Panc1 (cell line): ENCODE measurements at regions not wholly inside any gene's neighbourhood (a gene's known extent, or its start where the extent isn't known, plus 50 kb on each side); places are given as distances from the start of the nearest gene placed in this dataset.
A peak's percentile ranks its signal among the peaks of the same experiment; 100 is the strongest.
"Not testable (repeated sequence)": the region's sequence is repeated elsewhere in the genome, so short reads cannot be mapped to it uniquely, and the experiment has no call there.

Experiments
- ATAC-seq: fragments of 200-7000 bp; cut with Tn5 transposase; 2 replicates; pipeline ENCODE4 v1.9.1; 2020; ENCODE audit warnings: mild to moderate bottlenecking, moderate library complexity
- BruUV-seq: library from RNA; stranded (reverse); fragments of 400-500 nt; replicated peaks from 2 replicates; lab custom pipeline; 2021; lab: Mats Ljungman, UMichigan
- CTCF ChIA-PET: fragments of 300-600 bp; sonication (Branson Sonifier 250); formaldehyde crosslinking; loops from one replicate; lab custom pipeline; 2022; ENCODE audit warnings: antibody characterized with exemption; lab: Charles Lee
- POLR2A ChIA-PET: fragments of 300-600 bp; sonication (Branson Sonifier 250); formaldehyde crosslinking; loops from one replicate; lab custom pipeline; 2022; ENCODE audit warnings: antibody characterized with exemption; lab: Charles Lee
- DNase-seq: peaks from one replicate; pipeline ENCODE4 v3.0.0-alpha.2; 2010; ENCODE audit warnings: low read depth, low spot score
- H3K27ac ChIP-seq: 2 replicates; pipeline ENCODE4 v1.5.1; 2011; ENCODE audit warnings: mild to moderate bottlenecking, low read length, inconsistent platforms
- H3K27me3 ChIP-seq: fragments of 200-500 bp; sonication (Bioruptor generic); 2 replicates; pipeline ENCODE4 v1.6.0; 2014; ENCODE audit warnings: low read length, inconsistent platforms; ENCODE audit not compliant: control insufficient read depth, insufficient read depth
- H3K36me3 ChIP-seq: fragments of 200-500 bp; sonication (Bioruptor generic); 2 replicates; pipeline ENCODE4 v1.5.1; 2014; ENCODE audit warnings: inconsistent platforms, mild to moderate bottlenecking, low read length, moderate library complexity; ENCODE audit not compliant: control insufficient read depth, insufficient read depth
- H3K4me1 ChIP-seq: 2 replicates; pipeline ENCODE4 v1.5.1; 2011; ENCODE audit warnings: inconsistent platforms, mild to moderate bottlenecking, low read length, moderate library complexity; ENCODE audit not compliant: control insufficient read depth, insufficient read depth
- H3K4me3 ChIP-seq, 2 experiments: 2 replicates each; pipeline ENCODE4 v1.5.1; 2011 to 2012; ENCODE audit warnings: low read depth in 2 of 2, low read length in 2 of 2, mild to moderate bottlenecking in 2 of 2, inconsistent platforms in 1 of 2, moderate library complexity in 1 of 2
- H3K9me3 ChIP-seq: fragments of 200-500 bp; sonication (Bioruptor generic); 2 replicates; pipeline ENCODE4 v1.5.1; 2014; ENCODE audit warnings: low read depth, mild to moderate bottlenecking, inconsistent platforms, low read length, moderate library complexity; ENCODE audit not compliant: control insufficient read depth, insufficient read depth
- POLR2AphosphoS5 ChIP-seq: IDR thresholded peaks from 2 replicates; pipeline ENCODE4 v1.6.1; 2012; ENCODE audit warnings: mild to moderate bottlenecking, low read depth, low read length, moderate library complexity
- SIN3A ChIP-seq: IDR thresholded peaks from 2 replicates; pipeline ENCODE4 v1.6.1; 2012; ENCODE audit warnings: low read depth, mild to moderate bottlenecking, low read length, moderate library complexity, borderline replicate concordance; ENCODE audit not compliant: insufficient read depth
- TCF7L2 ChIP-seq: IDR thresholded peaks from 2 replicates; pipeline ENCODE4 v1.6.1; 2011; ENCODE audit warnings: mild to moderate bottlenecking, low read depth, low read length, inconsistent platforms
- in situ Hi-C: cut with HindIII; loops from 2 replicates; pipeline ENCODE4 v1.10.0; 2016; ENCODE audit warnings: low sequenced_read_pairs, low pct_unique_long_range_greater_than_20kb
- intact Hi-C: fragments of 100-400 bp; cut with micrococcal nuclease; formaldehyde crosslinking; loops from one replicate; pipeline ENCODE4 v1.10.0; 2022; ENCODE audit not compliant: unreplicated experiment
- TF ChIP-seq, protein P1 (sequence below): fragments of 450-650 bp; IDR thresholded peaks from 2 replicates; pipeline ENCODE4 v1.5.1; 2017; ENCODE audit warnings: mild to moderate bottlenecking
- TF ChIP-seq, protein P2 (sequence below), 2 experiments: IDR thresholded peaks; 2 replicates each; pipeline ENCODE4 v1.6.1; 2011 to 2012; ENCODE audit warnings: low read depth in 2 of 2, control low read depth in 1 of 2, low read length in 1 of 2, mild to moderate bottlenecking in 1 of 2, moderate library complexity in 1 of 2; ENCODE audit not compliant: insufficient read depth in 1 of 2

DNA sequence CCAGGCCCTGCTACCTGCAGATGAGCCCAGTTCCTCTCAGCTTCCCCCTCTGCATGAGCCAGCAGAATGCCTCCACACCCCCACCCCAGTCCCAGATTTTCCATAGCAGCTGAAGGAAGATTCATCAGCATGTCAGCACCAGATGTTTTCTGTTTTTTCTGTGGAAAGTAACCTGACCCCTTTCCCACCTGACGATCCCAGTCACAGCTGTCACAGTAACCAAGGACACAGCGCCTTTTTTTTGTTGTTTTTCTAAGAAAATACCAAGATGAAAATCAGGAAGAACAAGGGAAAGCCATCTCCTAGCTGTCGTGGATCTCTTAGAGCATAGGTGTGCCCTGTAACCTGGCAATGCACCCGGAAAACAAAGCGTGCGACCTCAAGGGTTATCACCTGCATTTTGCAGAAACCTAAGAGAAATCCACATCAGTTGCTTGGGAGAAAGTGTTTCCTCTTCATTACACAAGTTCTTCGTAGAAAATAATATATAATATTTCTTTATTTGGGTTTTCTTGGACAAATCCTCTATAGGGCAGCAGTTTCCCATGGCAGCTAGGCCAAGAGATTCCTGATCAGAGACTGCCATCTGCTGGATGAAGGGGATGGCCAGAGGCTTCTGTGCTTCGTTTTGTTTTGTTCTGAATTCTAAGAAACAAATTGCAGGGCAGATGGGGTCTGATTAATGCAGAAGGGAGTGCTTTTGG is 401.9 kb downstream of the TNS3 start:
- Histone ChIP-seq H3K4me3 (no peak overlapping the region), H3K27ac (no peak overlapping the region), H3K9me3 (no peaks in the 10 kb centered on the region), H3K27me3 (peaks cover 12% of the 10 kb centered on the region), H3K4me1 (no peaks in the 10 kb centered on the region), H3K36me3 (no peaks in the 10 kb centered on the region)
- TF ChIP-seq, protein P1, sequence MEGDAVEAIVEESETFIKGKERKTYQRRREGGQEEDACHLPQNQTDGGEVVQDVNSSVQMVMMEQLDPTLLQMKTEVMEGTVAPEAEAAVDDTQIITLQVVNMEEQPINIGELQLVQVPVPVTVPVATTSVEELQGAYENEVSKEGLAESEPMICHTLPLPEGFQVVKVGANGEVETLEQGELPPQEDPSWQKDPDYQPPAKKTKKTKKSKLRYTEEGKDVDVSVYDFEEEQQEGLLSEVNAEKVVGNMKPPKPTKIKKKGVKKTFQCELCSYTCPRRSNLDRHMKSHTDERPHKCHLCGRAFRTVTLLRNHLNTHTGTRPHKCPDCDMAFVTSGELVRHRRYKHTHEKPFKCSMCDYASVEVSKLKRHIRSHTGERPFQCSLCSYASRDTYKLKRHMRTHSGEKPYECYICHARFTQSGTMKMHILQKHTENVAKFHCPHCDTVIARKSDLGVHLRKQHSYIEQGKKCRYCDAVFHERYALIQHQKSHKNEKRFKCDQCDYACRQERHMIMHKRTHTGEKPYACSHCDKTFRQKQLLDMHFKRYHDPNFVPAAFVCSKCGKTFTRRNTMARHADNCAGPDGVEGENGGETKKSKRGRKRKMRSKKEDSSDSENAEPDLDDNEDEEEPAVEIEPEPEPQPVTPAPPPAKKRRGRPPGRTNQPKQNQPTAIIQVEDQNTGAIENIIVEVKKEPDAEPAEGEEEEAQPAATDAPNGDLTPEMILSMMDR, result peak; percentile 91
- TF ChIP-seq, protein P2, sequence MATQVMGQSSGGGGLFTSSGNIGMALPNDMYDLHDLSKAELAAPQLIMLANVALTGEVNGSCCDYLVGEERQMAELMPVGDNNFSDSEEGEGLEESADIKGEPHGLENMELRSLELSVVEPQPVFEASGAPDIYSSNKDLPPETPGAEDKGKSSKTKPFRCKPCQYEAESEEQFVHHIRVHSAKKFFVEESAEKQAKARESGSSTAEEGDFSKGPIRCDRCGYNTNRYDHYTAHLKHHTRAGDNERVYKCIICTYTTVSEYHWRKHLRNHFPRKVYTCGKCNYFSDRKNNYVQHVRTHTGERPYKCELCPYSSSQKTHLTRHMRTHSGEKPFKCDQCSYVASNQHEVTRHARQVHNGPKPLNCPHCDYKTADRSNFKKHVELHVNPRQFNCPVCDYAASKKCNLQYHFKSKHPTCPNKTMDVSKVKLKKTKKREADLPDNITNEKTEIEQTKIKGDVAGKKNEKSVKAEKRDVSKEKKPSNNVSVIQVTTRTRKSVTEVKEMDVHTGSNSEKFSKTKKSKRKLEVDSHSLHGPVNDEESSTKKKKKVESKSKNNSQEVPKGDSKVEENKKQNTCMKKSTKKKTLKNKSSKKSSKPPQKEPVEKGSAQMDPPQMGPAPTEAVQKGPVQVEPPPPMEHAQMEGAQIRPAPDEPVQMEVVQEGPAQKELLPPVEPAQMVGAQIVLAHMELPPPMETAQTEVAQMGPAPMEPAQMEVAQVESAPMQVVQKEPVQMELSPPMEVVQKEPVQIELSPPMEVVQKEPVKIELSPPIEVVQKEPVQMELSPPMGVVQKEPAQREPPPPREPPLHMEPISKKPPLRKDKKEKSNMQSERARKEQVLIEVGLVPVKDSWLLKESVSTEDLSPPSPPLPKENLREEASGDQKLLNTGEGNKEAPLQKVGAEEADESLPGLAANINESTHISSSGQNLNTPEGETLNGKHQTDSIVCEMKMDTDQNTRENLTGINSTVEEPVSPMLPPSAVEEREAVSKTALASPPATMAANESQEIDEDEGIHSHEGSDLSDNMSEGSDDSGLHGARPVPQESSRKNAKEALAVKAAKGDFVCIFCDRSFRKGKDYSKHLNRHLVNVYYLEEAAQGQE (IDR thresholded peaks at IDR 0.05; ENCODE audit: insufficient read depth in 1 of 2, low read depth in 2 of 2, low read length in 1 of 2), result no peak
- TF ChIP-seq SIN3A (no peak), POLR2AphosphoS5 (no peak), TCF7L2 (no peak)
- intact Hi-C loops (loop anchor here (1.0 to 2.0 kb wide), 3 partner anchors 828 to 1289 kb away; no protein-coding TSS in a partner anchor), in situ Hi-C loops (no loop called here)
- DNase-seq (peak; percentile 36), ATAC-seq (peak; percentile 92)
- CTCF ChIA-PET, result interaction anchor here (1.3 kb wide), 1 partner anchor 1257 kb away, joined by 5 read pairs; no protein-coding TSS in a partner anchor
- POLR2A ChIA-PET, result no interaction called here
- no TSS peak for BruUV-seq

DNA sequence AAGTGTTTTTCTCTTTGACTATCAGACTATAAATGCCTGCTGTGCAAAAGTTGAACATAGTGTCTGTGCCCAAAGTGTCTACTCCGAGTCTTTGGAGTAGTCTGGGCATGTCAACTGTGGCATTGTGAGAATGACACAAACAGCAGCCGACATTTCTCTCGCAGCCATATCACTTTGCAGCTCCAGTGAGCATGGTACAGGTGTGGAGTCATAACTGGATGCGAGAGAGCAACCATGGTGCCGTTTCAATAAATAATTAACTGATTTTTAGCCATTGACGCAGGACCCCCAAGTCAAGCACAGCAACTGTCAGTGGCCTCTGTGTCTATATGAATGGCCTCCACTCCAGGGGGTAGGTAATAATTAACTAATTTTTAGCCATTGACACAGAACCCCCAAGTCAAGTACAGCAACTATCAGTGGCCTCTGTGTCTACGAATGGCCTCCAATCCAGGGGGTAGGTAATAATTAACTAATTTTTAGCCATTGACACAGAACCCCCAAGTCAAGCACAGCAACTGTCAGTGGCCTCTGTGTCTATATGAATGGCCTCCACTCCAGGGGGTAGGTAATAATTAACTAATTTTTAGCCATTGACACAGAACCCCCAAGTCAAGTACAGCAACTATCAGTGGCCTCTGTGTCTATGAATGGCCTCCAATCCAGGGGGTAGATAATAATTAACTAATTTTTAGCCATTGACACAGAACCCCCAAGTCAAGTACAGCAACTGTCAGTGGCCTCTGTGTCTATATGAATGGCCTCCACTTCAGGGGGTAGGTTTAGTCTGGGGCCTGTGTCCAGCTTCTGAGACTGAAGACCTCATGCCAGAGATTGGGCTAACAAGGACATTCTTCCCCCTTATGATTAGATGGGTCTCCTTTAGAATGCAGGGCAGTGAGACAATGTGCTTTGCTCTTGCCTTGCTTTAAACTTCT is 409.0 kb downstream of the TNS3 start:
- intact Hi-C loops, in situ Hi-C loops: not testable (repeated sequence)

More for the DNA sequence above, 409.0 kb downstream of the TNS3 start:
- DNase-seq, H3K27ac ChIP-seq, POLR2A ChIA-PET, H3K4me1 ChIP-seq, H3K36me3 ChIP-seq, H3K9me3 ChIP-seq, ATAC-seq, BruUV-seq, H3K4me3 ChIP-seq: not testable (repeated sequence)
- CTCF ChIA-PET, result interaction anchor here (0.5 kb wide), 1 partner anchor 699 kb away, joined by 3 read pairs; no protein-coding TSS in a partner anchor
- peaks cover 12% of the 10 kb centered on the region for H3K27me3 ChIP-seq
